BLaER1 treated with 17β-estradiol and CSF1 and Interleukin-3, amounts not matched to agents 10 nM and 100 nM (cell line): ENCODE measurements at regions not wholly inside any gene's neighbourhood (a gene's known extent, or its start where the extent isn't known, plus 50 kb on each side); places are given as distances from the start of the nearest gene placed in this dataset.

Experiments
- H3K27ac ChIP-seq, 11 experiments: shearing (Covaris generic); formaldehyde crosslinking; 2 replicates each; pipeline ENCODE4 v1.8.1; 2022
- H3K27me3 ChIP-seq, 11 experiments: shearing (Covaris generic); formaldehyde crosslinking; 2 replicates each; pipeline ENCODE4 v1.8.1; 2022
- H3K36me3 ChIP-seq, 11 experiments: shearing (Covaris generic); formaldehyde crosslinking; 2 replicates each; pipeline ENCODE4 v1.8.1; 2022
- H3K4me1 ChIP-seq, 10 experiments: shearing (Covaris generic); formaldehyde crosslinking; 2 replicates each; pipeline ENCODE4 v1.8.1; 2022
- H3K4me2 ChIP-seq, 11 experiments: shearing (Covaris generic); formaldehyde crosslinking; 2 replicates each; pipeline ENCODE4 v1.8.1; 2022
- H3K4me3 ChIP-seq, 10 experiments: shearing (Covaris generic); formaldehyde crosslinking; 2 replicates each; pipeline ENCODE4 v1.8.1; 2022
- H3K9ac ChIP-seq, 11 experiments: shearing (Covaris generic); formaldehyde crosslinking; 2 replicates each; pipeline ENCODE4 v1.8.1; 2022
- H3K9me3 ChIP-seq, 11 experiments: shearing (Covaris generic); formaldehyde crosslinking; replicated peaks in 1 of 11; 2 replicates each; pipeline ENCODE4 v1.8.1; 2022
- H4K20me1 ChIP-seq, 11 experiments: shearing (Covaris generic); formaldehyde crosslinking; 2 replicates each; pipeline ENCODE4 v1.8.1; 2022
- Cebpa-rat ChIP-seq, 11 experiments: shearing (Covaris generic); IDR thresholded peaks; 2 replicates each; pipeline ENCODE4 v1.8.1; 2022

DNA sequence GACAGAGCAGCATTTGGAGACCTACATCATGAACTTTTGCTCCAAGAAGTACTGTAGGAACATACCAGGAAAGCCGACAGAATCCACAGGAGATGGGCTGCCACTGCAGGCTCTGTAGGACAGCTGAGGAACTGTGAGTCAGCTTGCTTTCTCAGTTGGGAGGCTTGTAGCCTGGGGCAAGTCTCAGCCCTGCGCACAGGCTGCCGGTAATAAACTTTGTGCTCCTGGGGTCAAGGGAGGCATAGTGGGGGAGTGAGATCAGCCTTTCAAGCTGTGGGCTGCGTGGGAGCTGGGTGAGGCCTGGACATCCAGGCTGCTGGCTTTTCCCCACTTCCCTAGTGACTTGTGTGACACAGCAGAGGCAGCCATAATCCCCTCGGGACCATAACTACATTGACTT lies 718.0 kb upstream of the CDH10 start:
- no peak overlapping the region for H3K9ac ChIP-seq
- 0 out of 22 replicates have a peak, but pooled peaks cover 0 to 5% (median 0%) of the 10 kb centered on the region in 11 experiments for H3K9me3 ChIP-seq
- H3K36me3 ChIP-seq, result no peaks in the 10 kb centered on the region
- no peak overlapping the region for H3K27ac ChIP-seq
- H4K20me1 ChIP-seq, result no peaks in the 10 kb centered on the region; a peak in 1 of 22 replicates
- H3K4me1 ChIP-seq, result no peaks in the 10 kb centered on the region
- H3K27me3 ChIP-seq, result no peaks in the 10 kb centered on the region
- TF ChIP-seq Cebpa-rat (IDR thresholded peaks at IDR 0.05), result no peak
- H3K4me2 ChIP-seq, result no peak overlapping the region
- no peak overlapping the region for H3K4me3 ChIP-seq

DNA sequence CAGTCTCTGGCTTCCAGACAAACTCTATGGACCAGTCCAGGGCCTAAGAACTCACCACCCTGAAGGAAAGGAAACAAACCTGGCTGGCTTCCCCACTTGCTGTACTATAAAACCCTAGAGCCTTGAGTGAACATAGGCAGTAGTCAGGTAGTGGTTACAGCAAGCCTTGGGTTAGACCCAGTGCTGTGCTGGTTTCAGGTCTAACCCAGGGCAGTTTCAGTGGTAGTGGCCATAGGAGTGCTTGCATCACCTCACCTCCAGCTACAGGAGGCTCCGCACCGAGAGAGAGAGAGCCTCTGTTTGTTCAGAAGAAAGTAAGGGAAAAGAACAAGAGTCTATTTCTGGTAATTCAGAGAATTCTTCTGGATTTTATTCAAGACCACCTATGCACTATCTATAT lies 714.1 kb upstream of the CDH10 start:
- H3K27me3 ChIP-seq, result no peaks in the 10 kb centered on the region
- H3K4me3 ChIP-seq, result no peak overlapping the region
- no peaks in the 10 kb centered on the region for H3K4me1 ChIP-seq
- H3K4me2 ChIP-seq, result no peak overlapping the region
- TF ChIP-seq Cebpa-rat (IDR thresholded peaks at IDR 0.05), result no peak
- no peak overlapping the region for H3K27ac ChIP-seq
- H3K9me3 ChIP-seq, result 0 out of 22 replicates have a peak, but pooled peaks cover 0 to 5% (median 0%) of the 10 kb centered on the region in 11 experiments
- H3K36me3 ChIP-seq, result no peaks in the 10 kb centered on the region
- no peak overlapping the region for H3K9ac ChIP-seq
- no peaks in the 10 kb centered on the region for H4K20me1 ChIP-seq

DNA sequence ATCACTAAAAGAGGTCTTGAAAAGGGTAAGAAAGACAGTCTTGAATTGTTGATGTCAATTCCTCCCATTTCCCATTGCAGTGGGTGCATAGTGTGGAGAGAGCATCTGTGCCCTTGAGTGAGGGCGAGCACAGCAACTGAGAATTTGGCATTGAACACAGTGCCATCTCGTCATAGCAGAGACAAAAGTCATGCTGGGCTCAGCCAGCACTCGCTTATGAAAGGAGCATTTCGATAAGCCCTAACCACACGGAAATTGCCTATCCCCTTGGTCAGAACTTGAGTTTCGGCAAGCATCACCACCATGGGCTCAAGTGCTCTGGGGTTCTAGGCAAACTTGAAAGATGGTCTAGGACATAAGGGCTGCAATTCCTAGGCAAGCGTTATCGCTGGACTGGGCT lies 712.8 kb upstream of the CDH10 start:
- Histone ChIP-seq H3K36me3 (no peaks in the 10 kb centered on the region), H3K4me3 (no peak overlapping the region), H3K27me3 (no peaks in the 10 kb centered on the region), H3K4me1 (no peaks in the 10 kb centered on the region), H4K20me1 (no peaks in the 10 kb centered on the region), H3K4me2 (no peak overlapping the region), H3K9me3 (0 out of 22 replicates have a peak, but pooled peaks cover 0 to 5% (median 0%) of the 10 kb centered on the region in 11 experiments), H3K9ac (no peak overlapping the region), H3K27ac (no peak overlapping the region)
- no peak for TF ChIP-seq Cebpa-rat (IDR thresholded peaks at IDR 0.05)

GRCh38 chr5:25349746-25350145 lies 705.0 kb upstream of the CDH10 start:
- Histone ChIP-seq H3K36me3 (no peaks in the 10 kb centered on the region), H3K9me3 (no peaks in the 10 kb centered on the region), H4K20me1 (no peaks in the 10 kb centered on the region), H3K27me3 (no peaks in the 10 kb centered on the region), H3K9ac (no peak overlapping the region), H3K4me2 (no peak overlapping the region), H3K4me3 (no peak overlapping the region), H3K4me1 (no peaks in the 10 kb centered on the region), H3K27ac (no peak overlapping the region)
- TF ChIP-seq Cebpa-rat (IDR thresholded peaks at IDR 0.05), result no peak

DNA sequence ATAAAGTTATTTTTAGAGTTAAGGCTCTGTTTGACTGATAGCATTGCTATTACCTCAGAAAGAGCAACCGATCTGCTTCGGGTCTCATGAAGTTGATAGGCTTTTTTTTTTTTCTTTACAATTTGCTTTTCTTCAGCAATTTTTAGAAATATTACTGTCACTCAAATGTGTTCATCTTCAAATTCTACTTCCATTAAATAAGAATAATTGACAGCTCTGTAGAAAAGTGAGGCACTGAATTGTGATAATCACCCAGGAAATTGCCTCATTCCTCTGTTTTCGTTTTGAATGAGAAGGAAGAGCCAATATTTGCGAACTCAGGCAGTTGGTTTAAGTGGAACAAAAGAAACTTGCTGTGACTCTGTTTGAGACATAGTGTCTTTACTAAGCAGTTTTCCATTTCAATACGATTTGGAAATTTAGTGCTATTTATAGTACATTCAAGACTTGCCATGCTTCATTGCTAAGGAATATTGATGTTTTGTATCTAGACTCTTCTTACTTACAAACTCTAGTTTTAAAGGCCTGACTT lies 700.5 kb upstream of the CDH10 start:
- no peak overlapping the region for H3K4me2 ChIP-seq
- H3K27ac ChIP-seq, result no peak overlapping the region
- H3K4me3 ChIP-seq, result no peak overlapping the region
- no peaks in the 10 kb centered on the region for H3K36me3 ChIP-seq
- no peak for TF ChIP-seq Cebpa-rat (IDR thresholded peaks at IDR 0.05)
- H3K27me3 ChIP-seq, result no peaks in the 10 kb centered on the region
- no peaks in the 10 kb centered on the region for H3K4me1 ChIP-seq
- no peaks in the 10 kb centered on the region for H3K9me3 ChIP-seq
- H3K9ac ChIP-seq, result no peak overlapping the region
- no peaks in the 10 kb centered on the region for H4K20me1 ChIP-seq

GRCh38 chr5:25339541-25339940 lies 694.8 kb upstream of the CDH10 start:
- no peak overlapping the region for H3K27ac ChIP-seq
- no peak overlapping the region for H3K4me3 ChIP-seq
- H3K27me3 ChIP-seq, result no peaks in the 10 kb centered on the region
- no peaks in the 10 kb centered on the region for H3K4me1 ChIP-seq
- H4K20me1 ChIP-seq, result no peaks in the 10 kb centered on the region
- H3K9me3 ChIP-seq, result no peaks in the 10 kb centered on the region
- H3K9ac ChIP-seq, result no peak overlapping the region
- H3K4me2 ChIP-seq, result no peak overlapping the region
- TF ChIP-seq Cebpa-rat (IDR thresholded peaks at IDR 0.05), result no peak
- H3K36me3 ChIP-seq, result no peaks in the 10 kb centered on the region

DNA sequence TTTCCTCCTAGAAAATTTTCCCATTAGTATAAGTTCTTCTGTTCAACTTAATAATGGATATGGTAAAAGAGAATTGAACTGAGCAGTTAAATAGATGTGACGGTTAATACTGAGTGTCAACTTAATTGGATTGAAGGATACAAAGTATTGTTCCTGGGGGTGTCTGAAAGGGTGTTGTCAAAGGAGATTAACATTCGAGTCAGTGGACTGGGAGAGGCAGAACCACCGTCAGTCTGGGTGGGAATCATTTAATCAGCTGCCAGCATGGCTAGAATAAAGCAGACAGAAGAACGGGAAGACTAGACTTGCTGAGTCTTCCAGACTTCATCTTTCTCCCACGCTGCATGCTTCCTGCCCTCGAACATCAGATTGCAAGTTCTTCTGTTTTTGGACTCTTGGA lies 689.6 kb upstream of the CDH10 start:
- Histone ChIP-seq H3K27ac (no peak overlapping the region), H3K4me3 (no peak overlapping the region), H3K4me2 (no peak overlapping the region), H3K27me3 (no peaks in the 10 kb centered on the region), H3K9me3 (peaks cover 0 to 15% (median 0%) of the 10 kb centered on the region in 11 experiments; a peak in 6 of 22 replicates), H4K20me1 (no peaks in the 10 kb centered on the region), H3K9ac (no peak overlapping the region), H3K36me3 (no peaks in the 10 kb centered on the region), H3K4me1 (no peaks in the 10 kb centered on the region)
- TF ChIP-seq Cebpa-rat (IDR thresholded peaks at IDR 0.05), result no peak

GRCh38 chr5:25330721-25331120 lies 685.9 kb upstream of the CDH10 start:
- H3K27me3 ChIP-seq, result no peaks in the 10 kb centered on the region
- no peak overlapping the region for H3K4me2 ChIP-seq
- TF ChIP-seq Cebpa-rat (IDR thresholded peaks at IDR 0.05), result no peak
- no peak overlapping the region for H3K4me3 ChIP-seq
- no peak overlapping the region for H3K27ac ChIP-seq
- H3K36me3 ChIP-seq, result no peaks in the 10 kb centered on the region
- H3K4me1 ChIP-seq, result no peaks in the 10 kb centered on the region
- no peaks in the 10 kb centered on the region for H4K20me1 ChIP-seq
- H3K9ac ChIP-seq, result no peak overlapping the region
- peaks cover 0 to 15% (median 0%) of the 10 kb centered on the region in 11 experiments; a peak in 6 of 22 replicates for H3K9me3 ChIP-seq

- Histone ChIP-seq H3K9ac (no peak overlapping the region), H4K20me1 (no peaks in the 10 kb centered on the region), H3K4me1 (no peaks in the 10 kb centered on the region), H3K9me3 (peaks cover 0 to 15% (median 0%) of the 10 kb centered on the region in 11 experiments; a peak in 6 of 22 replicates), H3K4me2 (no peak overlapping the region), H3K27ac (no peak overlapping the region), H3K27me3 (no peaks in the 10 kb centered on the region), H3K4me3 (no peak overlapping the region), H3K36me3 (no peaks in the 10 kb centered on the region)
- TF ChIP-seq Cebpa-rat (IDR thresholded peaks at IDR 0.05), result no peak
These were observed 682.4 kb upstream of the CDH10 start for GRCh38 chr5:25327172-25327571.

GRCh38 chr5:25301836-25302235 lies 657.1 kb upstream of the CDH10 start:
- H4K20me1 ChIP-seq, result no peaks in the 10 kb centered on the region
- H3K9ac ChIP-seq, result no peak overlapping the region
- no peak for TF ChIP-seq Cebpa-rat (IDR thresholded peaks at IDR 0.05)
- H3K27me3 ChIP-seq, result no peaks in the 10 kb centered on the region
- H3K4me1 ChIP-seq, result no peaks in the 10 kb centered on the region
- H3K36me3 ChIP-seq, result no peaks in the 10 kb centered on the region
- no peaks in the 10 kb centered on the region for H3K9me3 ChIP-seq
- H3K27ac ChIP-seq, result no peak overlapping the region
- H3K4me2 ChIP-seq, result no peak overlapping the region
- no peak overlapping the region for H3K4me3 ChIP-seq
